A549 (cell line): ENCODE measurements at regions not wholly inside any gene's neighbourhood (a gene's known extent, or its start where the extent isn't known, plus 50 kb on each side); places are given as distances from the start of the nearest gene placed in this dataset.

Source experiments
- ATAC-seq, 2 experiments: fragments of 200-7000 bp in 1 of 2; fragments of >200 bp in 1 of 2; cut with Nextera tagmentation in 1 of 2; cut with Tn5 transposase in 1 of 2; 3 replicates each; pipeline versions ENCODE4 v1.8.0 to v1.9.1; 2018 to 2020; ENCODE audit warnings: mild to moderate bottlenecking in 1 of 2, moderate library complexity in 1 of 2
- CTCF ChIA-PET: fragments of 300-600 bp; sonication (Branson Sonifier 250); formaldehyde crosslinking; extraction: SDS; loops from one replicate; lab custom pipeline; 2021; ENCODE audit warnings: antibody characterized with exemption, inconsistent platforms; lab: Yijun Ruan, JAX
- POLR2A ChIA-PET: fragments of 350-600 bp; formaldehyde crosslinking; extraction: SDS; loops from one replicate; lab custom pipeline; 2021; ENCODE audit warnings: antibody characterized with exemption, inconsistent platforms; lab: Yijun Ruan, JAX
- DNase-seq, 2 experiments: peaks; one replicate each; pipeline versions ENCODE4 v3.0.0 to v3.0.0-alpha.2; 2011 to 2016; ENCODE audit warnings: low read depth in 1 of 2, low spot score in 1 of 2
- FAIRE-seq: peaks from 2 replicates; lab custom pipeline; 2011; peaks lifted over from hg19 to GRCh38; lab: Jason Lieb, UNC
- H3K27ac ChIP-seq, 2 experiments: fragments of >200 bp; sonication (Bioruptor Twin); formaldehyde crosslinking; 3 replicates each; pipeline ENCODE4 v1.5.1; 2016 to 2017
- H3K4me1 ChIP-seq: fragments of >200 bp; sonication (Bioruptor Twin); formaldehyde crosslinking; 3 replicates; pipeline ENCODE4 v1.6.1; 2016
- H3K4me2 ChIP-seq: fragments of >200 bp; sonication (Bioruptor Twin); formaldehyde crosslinking; 3 replicates; pipeline ENCODE4 v1.6.1; 2016
- H3K4me3 ChIP-seq: fragments of >200 bp; sonication (Bioruptor Twin); formaldehyde crosslinking; 3 replicates; pipeline ENCODE4 v1.5.1; 2016
- H3K9me3 ChIP-seq: fragments of >200 bp; sonication (Bioruptor Twin); formaldehyde crosslinking; 3 replicates; pipeline ENCODE4 v1.6.1; 2016
- CBX2 ChIP-seq: fragments of 200-600 bp; sonication (generic); IDR thresholded peaks from 2 replicates; pipeline ENCODE4 v1.6.1; 2016; ENCODE audit warnings: low read depth, mild to moderate bottlenecking, borderline replicate concordance
- CHD4 ChIP-seq: fragments of 200-600 bp; sonication (generic); IDR thresholded peaks from 2 replicates; pipeline ENCODE4 v1.6.1; 2016; ENCODE audit warnings: antibody characterized with exemption, mild to moderate bottlenecking, borderline replicate concordance
- FOSL2 ChIP-seq, 2 experiments: fragments of 450-650 bp in 1 of 2; fragments of >200 bp in 1 of 2; sonication (Bioruptor Twin) in 1 of 2; formaldehyde crosslinking; IDR thresholded peaks; 2 replicates each; pipeline versions ENCODE4 v1.5.0 to v1.6.1; 2016 to 2020; ENCODE audit warnings: mild to moderate bottlenecking in 1 of 2, moderate library complexity in 1 of 2
- FOXS1 ChIP-seq: fragments of 250-450 bp; sonication (Bioruptor Pico); IDR thresholded peaks from 2 replicates; pipeline ENCODE4 v1.5.0; 2020; ENCODE audit warnings: mild to moderate bottlenecking, moderate library complexity
- HDAC2 ChIP-seq: fragments of 200-600 bp; sonication (generic); IDR thresholded peaks from 2 replicates; pipeline ENCODE4 v1.6.1; 2016
- HES2 ChIP-seq: fragments of >200 bp; sonication (Bioruptor Twin); formaldehyde crosslinking; IDR thresholded peaks from 2 replicates; pipeline ENCODE4 v1.6.1; 2016
- HOXA7 ChIP-seq: fragments of 250-450 bp; sonication (Bioruptor Pico); IDR thresholded peaks from 2 replicates; pipeline ENCODE4 v1.5.0; 2020; ENCODE audit warnings: mild to moderate bottlenecking, moderate library complexity
- HOXB5 ChIP-seq: fragments of 250-450 bp; sonication (Bioruptor Pico); IDR thresholded peaks from 2 replicates; pipeline ENCODE4 v1.5.0; 2020; ENCODE audit warnings: mild to moderate bottlenecking, moderate library complexity
- JUNB ChIP-seq: fragments of >200 bp; sonication (Bioruptor Twin); formaldehyde crosslinking; IDR thresholded peaks from 2 replicates; pipeline ENCODE4 v1.6.1; 2016
- MAFK ChIP-seq: fragments of 450-650 bp; IDR thresholded peaks from 2 replicates; pipeline ENCODE4 v1.6.1; 2014; ENCODE audit not compliant: partially characterized antibody
- RCOR1 ChIP-seq: fragments of 150-350 bp; IDR thresholded peaks from 2 replicates; pipeline ENCODE4 v1.6.1; 2014; ENCODE audit warnings: antibody characterized with exemption, low read length, low read depth
- TP53 ChIP-seq: fragments of 250-450 bp; sonication (Bioruptor Pico); IDR thresholded peaks from 2 replicates; pipeline ENCODE4 v1.5.0; 2021; ENCODE audit warnings: mild to moderate bottlenecking, moderate library complexity
- ZC3H11A ChIP-seq: fragments of 450-650 bp; IDR thresholded peaks from 2 replicates; pipeline ENCODE4 v1.6.1; 2014; ENCODE audit warnings: antibody characterized with exemption, mild to moderate bottlenecking
- ZFP36 ChIP-seq: fragments of 450-650 bp; IDR thresholded peaks from 2 replicates; pipeline ENCODE4 v1.6.1; 2014; ENCODE audit warnings: borderline replicate concordance; ENCODE audit not compliant: partially characterized antibody
- WGBS: methylation state at CpG from one replicate; pipeline ENCODE4 v1.1.6; 2017; ENCODE audit errors: missing lambda C conversion rate; 5-methylcytosine and 5-hydroxymethylcytosine counted together
- TF ChIP-seq, protein P1 (sequence below): fragments of 150-350 bp; IDR thresholded peaks from 2 replicates; pipeline ENCODE4 v1.6.1; 2014; ENCODE audit warnings: low read depth, mild to moderate bottlenecking, low read length
- TF ChIP-seq, protein P2 (sequence below): fragments of 200-600 bp; sonication (generic); IDR thresholded peaks from 2 replicates; pipeline ENCODE4 v1.6.1; 2016; ENCODE audit warnings: antibody characterized with exemption, mild to moderate bottlenecking, moderate library complexity
- TF ChIP-seq, protein P3 (sequence below): IDR thresholded peaks from 2 replicates; pipeline ENCODE4 v1.6.1; 2012
- TF ChIP-seq, protein P4 (sequence below): fragments of 250-450 bp; sonication (Bioruptor Pico); IDR thresholded peaks from 2 replicates; pipeline ENCODE4 v1.5.0; 2021; ENCODE audit warnings: mild to moderate bottlenecking, moderate library complexity, borderline replicate concordance
- TF ChIP-seq, protein P5 (sequence below): fragments of 250-450 bp; sonication (Bioruptor Pico); IDR thresholded peaks from 2 replicates; pipeline ENCODE4 v1.5.0; 2020; ENCODE audit warnings: low read depth, mild to moderate bottlenecking, moderate library complexity
- TF ChIP-seq, protein P6 (sequence below): fragments of 450-650 bp; IDR thresholded peaks from 2 replicates; pipeline ENCODE4 v1.6.1; 2014; ENCODE audit warnings: antibody characterized with exemption

DNA sequence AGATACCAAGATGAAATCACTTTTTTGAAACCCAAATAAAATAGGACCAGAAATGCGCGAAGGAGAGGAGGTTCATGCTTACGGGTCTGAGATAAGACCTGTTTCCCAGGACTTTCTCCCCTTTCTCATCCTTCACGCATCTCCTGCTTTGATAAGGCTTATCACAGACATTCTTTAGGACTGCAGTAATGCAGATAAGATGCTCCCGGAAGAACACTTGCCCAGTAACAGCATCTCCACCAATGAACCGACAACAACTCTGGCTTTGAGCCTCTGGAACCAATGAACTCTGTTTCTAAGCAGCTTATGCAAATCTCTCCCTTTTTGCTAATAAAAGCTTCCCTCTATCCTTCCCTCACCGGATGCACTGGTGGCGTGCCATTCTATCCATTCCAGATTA is 783.4 kb upstream of the ARGLU1 start (continued):
- TF ChIP-seq, protein P1, sequence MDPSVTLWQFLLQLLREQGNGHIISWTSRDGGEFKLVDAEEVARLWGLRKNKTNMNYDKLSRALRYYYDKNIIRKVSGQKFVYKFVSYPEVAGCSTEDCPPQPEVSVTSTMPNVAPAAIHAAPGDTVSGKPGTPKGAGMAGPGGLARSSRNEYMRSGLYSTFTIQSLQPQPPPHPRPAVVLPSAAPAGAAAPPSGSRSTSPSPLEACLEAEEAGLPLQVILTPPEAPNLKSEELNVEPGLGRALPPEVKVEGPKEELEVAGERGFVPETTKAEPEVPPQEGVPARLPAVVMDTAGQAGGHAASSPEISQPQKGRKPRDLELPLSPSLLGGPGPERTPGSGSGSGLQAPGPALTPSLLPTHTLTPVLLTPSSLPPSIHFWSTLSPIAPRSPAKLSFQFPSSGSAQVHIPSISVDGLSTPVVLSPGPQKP: no peak
- no peak for TF ChIP-seq MAFK
- no peak for TF ChIP-seq FOXS1 (CRISPR knock-in tag)
- TF ChIP-seq, all 56 proteins: peak for 0

GRCh38 chr13:107348925-107349324 is 781.0 kb upstream of the ARGLU1 start:
- DNase-seq (no peak), FAIRE-seq (no peak), ATAC-seq (no peak)
- Histone ChIP-seq H3K4me2 (no peak overlapping the region), H3K4me3 (no peak overlapping the region), H3K4me1 (no peaks in the 10 kb centered on the region), H3K27ac (no peak overlapping the region), H3K9me3 (no peaks in the 10 kb centered on the region)
- 3% methylated on average over 2 of the region's 2 CpGs for WGBS
- TF ChIP-seq, protein P2, sequence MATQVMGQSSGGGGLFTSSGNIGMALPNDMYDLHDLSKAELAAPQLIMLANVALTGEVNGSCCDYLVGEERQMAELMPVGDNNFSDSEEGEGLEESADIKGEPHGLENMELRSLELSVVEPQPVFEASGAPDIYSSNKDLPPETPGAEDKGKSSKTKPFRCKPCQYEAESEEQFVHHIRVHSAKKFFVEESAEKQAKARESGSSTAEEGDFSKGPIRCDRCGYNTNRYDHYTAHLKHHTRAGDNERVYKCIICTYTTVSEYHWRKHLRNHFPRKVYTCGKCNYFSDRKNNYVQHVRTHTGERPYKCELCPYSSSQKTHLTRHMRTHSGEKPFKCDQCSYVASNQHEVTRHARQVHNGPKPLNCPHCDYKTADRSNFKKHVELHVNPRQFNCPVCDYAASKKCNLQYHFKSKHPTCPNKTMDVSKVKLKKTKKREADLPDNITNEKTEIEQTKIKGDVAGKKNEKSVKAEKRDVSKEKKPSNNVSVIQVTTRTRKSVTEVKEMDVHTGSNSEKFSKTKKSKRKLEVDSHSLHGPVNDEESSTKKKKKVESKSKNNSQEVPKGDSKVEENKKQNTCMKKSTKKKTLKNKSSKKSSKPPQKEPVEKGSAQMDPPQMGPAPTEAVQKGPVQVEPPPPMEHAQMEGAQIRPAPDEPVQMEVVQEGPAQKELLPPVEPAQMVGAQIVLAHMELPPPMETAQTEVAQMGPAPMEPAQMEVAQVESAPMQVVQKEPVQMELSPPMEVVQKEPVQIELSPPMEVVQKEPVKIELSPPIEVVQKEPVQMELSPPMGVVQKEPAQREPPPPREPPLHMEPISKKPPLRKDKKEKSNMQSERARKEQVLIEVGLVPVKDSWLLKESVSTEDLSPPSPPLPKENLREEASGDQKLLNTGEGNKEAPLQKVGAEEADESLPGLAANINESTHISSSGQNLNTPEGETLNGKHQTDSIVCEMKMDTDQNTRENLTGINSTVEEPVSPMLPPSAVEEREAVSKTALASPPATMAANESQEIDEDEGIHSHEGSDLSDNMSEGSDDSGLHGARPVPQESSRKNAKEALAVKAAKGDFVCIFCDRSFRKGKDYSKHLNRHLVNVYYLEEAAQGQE: no peak
- TF ChIP-seq HOXB5 (CRISPR knock-in tag): no peak
- TF ChIP-seq RCOR1: no peak
- TF ChIP-seq, protein P3, sequence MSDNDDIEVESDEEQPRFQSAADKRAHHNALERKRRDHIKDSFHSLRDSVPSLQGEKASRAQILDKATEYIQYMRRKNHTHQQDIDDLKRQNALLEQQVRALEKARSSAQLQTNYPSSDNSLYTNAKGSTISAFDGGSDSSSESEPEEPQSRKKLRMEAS: no peak
- TF ChIP-seq JUNB: no peak
- TF ChIP-seq HOXA7 (CRISPR knock-in tag): no peak
- TF ChIP-seq TP53 (CRISPR knock-in tag): no peak
- TF ChIP-seq CHD4: no peak
- TF ChIP-seq, protein P4, sequence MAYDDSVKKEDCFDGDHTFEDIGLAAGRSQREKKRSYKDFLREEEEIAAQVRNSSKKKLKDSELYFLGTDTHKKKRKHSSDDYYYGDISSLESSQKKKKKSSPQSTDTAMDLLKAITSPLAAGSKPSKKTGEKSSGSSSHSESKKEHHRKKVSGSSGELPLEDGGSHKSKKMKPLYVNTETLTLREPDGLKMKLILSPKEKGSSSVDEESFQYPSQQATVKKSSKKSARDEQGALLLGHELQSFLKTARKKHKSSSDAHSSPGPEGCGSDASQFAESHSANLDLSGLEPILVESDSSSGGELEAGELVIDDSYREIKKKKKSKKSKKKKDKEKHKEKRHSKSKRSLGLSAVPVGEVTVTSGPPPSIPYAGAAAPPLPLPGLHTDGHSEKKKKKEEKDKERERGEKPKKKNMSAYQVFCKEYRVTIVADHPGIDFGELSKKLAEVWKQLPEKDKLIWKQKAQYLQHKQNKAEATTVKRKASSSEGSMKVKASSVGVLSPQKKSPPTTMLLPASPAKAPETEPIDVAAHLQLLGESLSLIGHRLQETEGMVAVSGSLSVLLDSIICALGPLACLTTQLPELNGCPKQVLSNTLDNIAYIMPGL (CRISPR knock-in tag): no peak
- TF ChIP-seq, protein P5, sequence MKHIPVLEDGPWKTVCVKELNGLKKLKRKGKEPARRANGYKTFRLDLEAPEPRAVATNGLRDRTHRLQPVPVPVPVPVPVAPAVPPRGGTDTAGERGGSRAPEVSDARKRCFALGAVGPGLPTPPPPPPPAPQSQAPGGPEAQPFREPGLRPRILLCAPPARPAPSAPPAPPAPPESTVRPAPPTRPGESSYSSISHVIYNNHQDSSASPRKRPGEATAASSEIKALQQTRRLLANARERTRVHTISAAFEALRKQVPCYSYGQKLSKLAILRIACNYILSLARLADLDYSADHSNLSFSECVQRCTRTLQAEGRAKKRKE (CRISPR knock-in tag): no peak
- CTCF ChIA-PET: no interaction called here
- POLR2A ChIA-PET: no interaction called here

DNA sequence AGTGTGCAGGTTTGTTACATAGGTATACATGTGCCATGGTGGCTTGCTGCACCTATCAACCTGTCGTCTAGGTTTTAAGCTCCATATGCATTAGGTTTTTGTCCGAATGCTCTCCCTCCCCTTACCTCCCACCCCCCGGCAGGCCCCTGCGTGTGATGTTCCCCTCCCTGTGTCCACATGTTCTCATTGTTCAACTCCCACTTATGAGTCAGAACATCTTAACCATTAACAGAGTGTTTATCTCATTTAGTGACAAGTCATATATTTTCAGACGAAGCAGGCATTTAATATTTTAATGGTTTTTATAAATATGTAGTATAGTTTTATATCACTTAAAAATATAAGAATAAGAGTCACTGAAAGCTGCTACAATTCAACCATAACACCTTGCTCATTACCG is 780.5 kb upstream of the ARGLU1 start:
- DNase-seq: no peak
- H3K4me1 ChIP-seq: no peaks in the 10 kb centered on the region
- H3K9me3 ChIP-seq: no peaks in the 10 kb centered on the region
- H3K4me3 ChIP-seq: no peak overlapping the region
- ChIA-PET CTCF (no interaction called here), POLR2A (no interaction called here)
- no peak for FAIRE-seq
- H3K4me2 ChIP-seq: no peak overlapping the region
- no peak for ATAC-seq
- no peak overlapping the region for H3K27ac ChIP-seq
- WGBS: 4% methylated on average over 5 of the region's 6 CpGs
- TF ChIP-seq FOSL2 (IDR thresholded peaks at IDR 0.05): no peak
- TF ChIP-seq FOSL2 (CRISPR knock-in tag; IDR thresholded peaks at IDR 0.05): no peak
- TF ChIP-seq ZC3H11A: no peak
- TF ChIP-seq HES2: no peak
- TF ChIP-seq, protein P1: no peak
- TF ChIP-seq CBX2: no peak
- no peak for TF ChIP-seq HDAC2
- TF ChIP-seq, protein P4 (CRISPR knock-in tag): no peak
- TF ChIP-seq MAFK: no peak
- TF ChIP-seq, protein P5 (CRISPR knock-in tag): no peak
- no peak for TF ChIP-seq ZFP36
- TF ChIP-seq, protein P6, sequence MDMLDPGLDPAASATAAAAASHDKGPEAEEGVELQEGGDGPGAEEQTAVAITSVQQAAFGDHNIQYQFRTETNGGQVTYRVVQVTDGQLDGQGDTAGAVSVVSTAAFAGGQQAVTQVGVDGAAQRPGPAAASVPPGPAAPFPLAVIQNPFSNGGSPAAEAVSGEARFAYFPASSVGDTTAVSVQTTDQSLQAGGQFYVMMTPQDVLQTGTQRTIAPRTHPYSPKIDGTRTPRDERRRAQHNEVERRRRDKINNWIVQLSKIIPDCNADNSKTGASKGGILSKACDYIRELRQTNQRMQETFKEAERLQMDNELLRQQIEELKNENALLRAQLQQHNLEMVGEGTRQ: no peak
